Endothelial cell (in vitro differentiated cells): ENCODE measurements at regions not wholly inside any gene's neighbourhood (a gene's known extent, or its start where the extent isn't known, plus 50 kb on each side); places are given as distances from the start of the nearest gene placed in this dataset.

Experiments
- DNase-seq: peaks from one replicate; pipeline ENCODE4 v3.0.0; 2021; ENCODE audit warnings: low spot score
- H3K27ac Mint-ChIP-seq: one replicate; pipeline ENCODE4 v1.8.0; 2021; ENCODE audit warnings: mixed read lengths, inconsistent platforms; ENCODE audit not compliant: unreplicated experiment
- H3K27me3 Mint-ChIP-seq: one replicate; pipeline ENCODE4 v1.8.0; 2021; ENCODE audit warnings: mild to moderate bottlenecking, moderate library complexity, mixed read lengths, inconsistent platforms; ENCODE audit not compliant: unreplicated experiment
- H3K36me3 Mint-ChIP-seq: one replicate; pipeline ENCODE4 v1.8.0; 2021; ENCODE audit warnings: mild to moderate bottlenecking, low read depth, mixed read lengths, inconsistent platforms; ENCODE audit not compliant: unreplicated experiment
- H3K4me1 Mint-ChIP-seq: one replicate; pipeline ENCODE4 v1.8.0; 2021; ENCODE audit warnings: mild to moderate bottlenecking, mixed read lengths, inconsistent platforms; ENCODE audit not compliant: unreplicated experiment
- H3K4me3 Mint-ChIP-seq: one replicate; pipeline ENCODE4 v1.8.0; 2021; ENCODE audit warnings: mild to moderate bottlenecking, mixed read lengths, inconsistent platforms; ENCODE audit not compliant: unreplicated experiment
- H3K9me3 Mint-ChIP-seq: one replicate; pipeline ENCODE4 v1.8.0; 2021; ENCODE audit warnings: mixed read lengths, inconsistent platforms; ENCODE audit not compliant: unreplicated experiment
- TF ChIP-seq, protein P1 (sequence below): fragments of 200-600 bp; sonication (generic); IDR thresholded peaks from one replicate; pipeline ENCODE4 v1.5.0; 2021; ENCODE audit warnings: antibody characterized with exemption; ENCODE audit not compliant: unreplicated experiment

DNA sequence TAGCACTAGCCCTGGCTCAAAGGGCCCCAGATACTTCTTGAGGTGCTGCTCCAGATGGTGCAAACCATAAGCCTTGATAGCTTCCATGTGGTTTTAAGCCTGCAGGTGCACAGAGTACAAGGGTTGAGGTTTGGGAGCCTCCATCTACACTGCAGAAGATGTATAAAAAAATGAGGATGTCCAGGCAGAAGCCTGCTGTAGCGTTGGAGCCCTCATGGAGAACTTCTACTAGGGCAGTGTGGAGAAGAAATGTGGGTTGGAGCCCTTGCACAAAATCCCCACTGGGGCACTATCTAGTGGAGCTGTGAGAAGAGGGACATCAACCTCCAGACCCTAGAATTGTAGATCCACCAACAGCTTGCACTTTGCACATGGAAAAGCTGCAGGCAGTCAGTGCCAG, 231.9 kb downstream of the CHIC2 start:
- no peak overlapping the region for H3K4me3 Mint-ChIP-seq
- no peaks in the 10 kb centered on the region for H3K4me1 Mint-ChIP-seq
- peaks cover 11% of the 10 kb centered on the region for H3K36me3 Mint-ChIP-seq
- H3K27ac Mint-ChIP-seq, result no peak overlapping the region
- DNase-seq, result no peak
- TF ChIP-seq, protein P1, sequence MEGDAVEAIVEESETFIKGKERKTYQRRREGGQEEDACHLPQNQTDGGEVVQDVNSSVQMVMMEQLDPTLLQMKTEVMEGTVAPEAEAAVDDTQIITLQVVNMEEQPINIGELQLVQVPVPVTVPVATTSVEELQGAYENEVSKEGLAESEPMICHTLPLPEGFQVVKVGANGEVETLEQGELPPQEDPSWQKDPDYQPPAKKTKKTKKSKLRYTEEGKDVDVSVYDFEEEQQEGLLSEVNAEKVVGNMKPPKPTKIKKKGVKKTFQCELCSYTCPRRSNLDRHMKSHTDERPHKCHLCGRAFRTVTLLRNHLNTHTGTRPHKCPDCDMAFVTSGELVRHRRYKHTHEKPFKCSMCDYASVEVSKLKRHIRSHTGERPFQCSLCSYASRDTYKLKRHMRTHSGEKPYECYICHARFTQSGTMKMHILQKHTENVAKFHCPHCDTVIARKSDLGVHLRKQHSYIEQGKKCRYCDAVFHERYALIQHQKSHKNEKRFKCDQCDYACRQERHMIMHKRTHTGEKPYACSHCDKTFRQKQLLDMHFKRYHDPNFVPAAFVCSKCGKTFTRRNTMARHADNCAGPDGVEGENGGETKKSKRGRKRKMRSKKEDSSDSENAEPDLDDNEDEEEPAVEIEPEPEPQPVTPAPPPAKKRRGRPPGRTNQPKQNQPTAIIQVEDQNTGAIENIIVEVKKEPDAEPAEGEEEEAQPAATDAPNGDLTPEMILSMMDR, result no peak
- peaks cover 1% of the 10 kb centered on the region for H3K27me3 Mint-ChIP-seq
- H3K9me3 Mint-ChIP-seq, result peaks cover 7% of the 10 kb centered on the region

GRCh38 chr4:53830511-53830910, 233.9 kb downstream of the CHIC2 start:
- TF ChIP-seq, protein P1, result no peak
- Mint-ChIP-seq H3K27me3 (peaks cover 3% of the 10 kb centered on the region), H3K4me3 (no peak overlapping the region), H3K27ac (no peak overlapping the region), H3K9me3 (peaks cover 7% of the 10 kb centered on the region), H3K4me1 (no peaks in the 10 kb centered on the region), H3K36me3 (peaks cover 11% of the 10 kb centered on the region)
- no peak for DNase-seq

- H3K27ac Mint-ChIP-seq, result no peak overlapping the region
- H3K27me3 Mint-ChIP-seq, result peaks cover 2% of the 10 kb centered on the region
- no peak overlapping the region for H3K4me3 Mint-ChIP-seq
- TF ChIP-seq, protein P1, result no peak
- H3K36me3 Mint-ChIP-seq, result no peaks in the 10 kb centered on the region
- no peaks in the 10 kb centered on the region for H3K9me3 Mint-ChIP-seq
- no peak for DNase-seq
- H3K4me1 Mint-ChIP-seq, result no peaks in the 10 kb centered on the region
These were observed 230.0 kb upstream of the LNX1 start for GRCh38 chr4:53821179-53821851.

GRCh38 chr4:53818104-53818503, 226.8 kb upstream of the LNX1 start:
- peaks cover 2% of the 10 kb centered on the region for H3K27me3 Mint-ChIP-seq
- H3K27ac Mint-ChIP-seq, result no peak overlapping the region
- H3K4me1 Mint-ChIP-seq, result no peaks in the 10 kb centered on the region
- TF ChIP-seq, protein P1, result no peak
- no peak overlapping the region for H3K4me3 Mint-ChIP-seq
- no peaks in the 10 kb centered on the region for H3K36me3 Mint-ChIP-seq
- no peaks in the 10 kb centered on the region for H3K9me3 Mint-ChIP-seq
- DNase-seq, result no peak

- no peak for DNase-seq
- H3K4me1 Mint-ChIP-seq, result no peaks in the 10 kb centered on the region
- peaks cover 4% of the 10 kb centered on the region for H3K27me3 Mint-ChIP-seq
- TF ChIP-seq, protein P1, result no peak
- H3K4me3 Mint-ChIP-seq, result no peak overlapping the region
- H3K36me3 Mint-ChIP-seq, result no peaks in the 10 kb centered on the region
- no peak overlapping the region for H3K27ac Mint-ChIP-seq
- no peaks in the 10 kb centered on the region for H3K9me3 Mint-ChIP-seq
These were observed 225.3 kb upstream of the LNX1 start for GRCh38 chr4:53816561-53816960.
